ENCODE measurements at regions not wholly inside any gene's neighbourhood (a gene's known extent, or its start where the extent isn't known, plus 50 kb on each side); places are given as distances from the start of the nearest gene placed in this dataset.

GRCh38 chr13:89673789-89674311 lies 1673.6 kb upstream of the MIR17HG start:
- FAIRE-seq: no peak

- no peak for FAIRE-seq
Observed at GRCh38 chr13:89678466-89679121, 1668.9 kb upstream of the MIR17HG start.

- FAIRE-seq: no peak
Observed at GRCh38 chr13:89684896-89685295, 1662.6 kb upstream of the MIR17HG start.

- FAIRE-seq: no peak
Observed at GRCh38 chr13:89686171-89686570, 1661.3 kb upstream of the MIR17HG start.

- FAIRE-seq: no peak
Observed at GRCh38 chr13:89687066-89687465, 1660.4 kb upstream of the MIR17HG start.

GRCh38 chr13:89688918-89689317 lies 1658.6 kb upstream of the MIR17HG start:
- FAIRE-seq: no peak

GRCh38 chr13:89694451-89694850 lies 1653.0 kb upstream of the MIR17HG start:
- no peak for FAIRE-seq

GRCh38 chr13:89695343-89696257 lies 1651.9 kb upstream of the MIR17HG start:
- FAIRE-seq: peak; percentile 41

GRCh38 chr13:89701913-89702312 lies 1645.6 kb upstream of the MIR17HG start:
- FAIRE-seq: no peak

GRCh38 chr13:89704040-89704439 lies 1643.4 kb upstream of the MIR17HG start:
- peak; percentile 81 for FAIRE-seq

GRCh38 chr13:89708013-89708412 lies 1639.5 kb upstream of the MIR17HG start:
- FAIRE-seq: no peak

- no peak for FAIRE-seq
Observed at GRCh38 chr13:89721216-89721615, 1626.3 kb upstream of the MIR17HG start.

GRCh38 chr13:89726690-89727435 lies 1620.6 kb upstream of the MIR17HG start:
- FAIRE-seq: no peak

GRCh38 chr13:89733829-89734228 lies 1613.7 kb upstream of the MIR17HG start:
- no peak for FAIRE-seq

GRCh38 chr13:89737051-89737450 lies 1610.4 kb upstream of the MIR17HG start:
- no peak for FAIRE-seq

- no peak for FAIRE-seq
Observed at GRCh38 chr13:89738072-89738471, 1609.4 kb upstream of the MIR17HG start.

- no peak for FAIRE-seq
Observed at GRCh38 chr13:89740994-89741685, 1606.3 kb upstream of the MIR17HG start.

GRCh38 chr13:89746554-89746953 lies 1600.9 kb upstream of the MIR17HG start:
- no peak for FAIRE-seq

GRCh38 chr13:89748716-89749115 lies 1598.8 kb upstream of the MIR17HG start:
- FAIRE-seq: no peak

- no peak for FAIRE-seq
Observed at GRCh38 chr13:89749888-89750287, 1597.6 kb upstream of the MIR17HG start.

- no peak for FAIRE-seq
Observed at GRCh38 chr13:89750371-89750770, 1597.1 kb upstream of the MIR17HG start.

- FAIRE-seq: no peak
Observed at GRCh38 chr13:89751432-89751930, 1596.0 kb upstream of the MIR17HG start.
